ENCODE measurements at regions not wholly inside any gene's neighbourhood (a gene's known extent, or its start where the extent isn't known, plus 50 kb on each side); places are given as distances from the start of the nearest gene placed in this dataset.

DNA sequence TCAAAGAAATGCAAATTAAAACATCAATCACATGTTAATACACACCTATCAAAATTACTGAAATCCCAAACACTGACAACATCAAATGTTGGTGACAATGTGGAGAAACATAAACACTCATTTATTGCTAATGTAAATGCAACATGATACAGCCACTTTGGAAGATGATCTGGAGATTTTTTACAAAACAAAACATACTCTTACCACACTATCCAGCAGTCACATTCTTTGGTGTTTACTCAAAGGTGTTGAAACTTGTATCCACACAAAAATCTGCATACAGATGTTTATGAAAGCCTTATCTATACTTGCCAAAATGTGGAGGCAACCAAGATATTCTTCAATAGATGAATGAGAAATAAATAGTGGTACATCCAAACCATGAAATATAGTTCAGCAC, 1219.5 kb upstream of the PCDH20 start:
- H3K36me3 Mint-ChIP-seq (ENCODE audit: low read depth) = no peaks in the 10 kb centered on the region
- H3K4me1 Mint-ChIP-seq (ENCODE audit: low read depth) = no peaks in the 10 kb centered on the region
- TF ChIP-seq, protein P1, sequence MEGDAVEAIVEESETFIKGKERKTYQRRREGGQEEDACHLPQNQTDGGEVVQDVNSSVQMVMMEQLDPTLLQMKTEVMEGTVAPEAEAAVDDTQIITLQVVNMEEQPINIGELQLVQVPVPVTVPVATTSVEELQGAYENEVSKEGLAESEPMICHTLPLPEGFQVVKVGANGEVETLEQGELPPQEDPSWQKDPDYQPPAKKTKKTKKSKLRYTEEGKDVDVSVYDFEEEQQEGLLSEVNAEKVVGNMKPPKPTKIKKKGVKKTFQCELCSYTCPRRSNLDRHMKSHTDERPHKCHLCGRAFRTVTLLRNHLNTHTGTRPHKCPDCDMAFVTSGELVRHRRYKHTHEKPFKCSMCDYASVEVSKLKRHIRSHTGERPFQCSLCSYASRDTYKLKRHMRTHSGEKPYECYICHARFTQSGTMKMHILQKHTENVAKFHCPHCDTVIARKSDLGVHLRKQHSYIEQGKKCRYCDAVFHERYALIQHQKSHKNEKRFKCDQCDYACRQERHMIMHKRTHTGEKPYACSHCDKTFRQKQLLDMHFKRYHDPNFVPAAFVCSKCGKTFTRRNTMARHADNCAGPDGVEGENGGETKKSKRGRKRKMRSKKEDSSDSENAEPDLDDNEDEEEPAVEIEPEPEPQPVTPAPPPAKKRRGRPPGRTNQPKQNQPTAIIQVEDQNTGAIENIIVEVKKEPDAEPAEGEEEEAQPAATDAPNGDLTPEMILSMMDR (IDR thresholded peaks at IDR 0.05) = no peak
- peaks cover 33% of the 10 kb centered on the region for H3K9me3 Mint-ChIP-seq
- DNase-seq = no peak
- no peak overlapping the region for H3K27ac Mint-ChIP-seq
- no peaks in the 10 kb centered on the region for H3K27me3 Mint-ChIP-seq (ENCODE audit: insufficient read depth)
- no peak overlapping the region for H3K4me3 Mint-ChIP-seq

DNA sequence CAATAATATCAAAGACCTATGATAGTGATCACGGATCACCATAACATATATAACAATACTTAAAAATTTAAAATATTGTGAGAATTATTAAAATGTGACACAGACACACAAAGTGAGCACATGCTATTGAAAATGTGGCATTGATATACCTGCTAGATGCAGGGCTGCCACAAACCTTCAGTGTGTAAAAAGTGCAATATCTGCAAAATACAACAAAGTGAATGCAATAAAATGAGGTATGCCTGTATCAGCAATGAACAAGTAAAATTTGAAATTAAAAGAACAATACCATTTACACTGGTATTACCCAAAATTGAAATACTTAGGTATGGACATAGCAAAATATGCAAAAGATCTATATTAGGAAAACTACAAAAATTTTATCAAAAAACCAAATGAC, 1217.8 kb upstream of the PCDH20 start:
- H3K27me3 Mint-ChIP-seq (ENCODE audit: insufficient read depth) = no peaks in the 10 kb centered on the region
- H3K36me3 Mint-ChIP-seq (ENCODE audit: low read depth) = no peaks in the 10 kb centered on the region
- no peaks in the 10 kb centered on the region for H3K4me1 Mint-ChIP-seq (ENCODE audit: low read depth)
- TF ChIP-seq, protein P1 (IDR thresholded peaks at IDR 0.05) = no peak
- no peak for DNase-seq
- no peak overlapping the region for H3K27ac Mint-ChIP-seq
- H3K9me3 Mint-ChIP-seq = peaks cover 33% of the 10 kb centered on the region
- no peak overlapping the region for H3K4me3 Mint-ChIP-seq

GRCh38 chr13:62631619-62632018, 1216.0 kb upstream of the PCDH20 start:
- H3K9me3 Mint-ChIP-seq = peaks cover 31% of the 10 kb centered on the region
- TF ChIP-seq, protein P1 (IDR thresholded peaks at IDR 0.05) = no peak

DNA sequence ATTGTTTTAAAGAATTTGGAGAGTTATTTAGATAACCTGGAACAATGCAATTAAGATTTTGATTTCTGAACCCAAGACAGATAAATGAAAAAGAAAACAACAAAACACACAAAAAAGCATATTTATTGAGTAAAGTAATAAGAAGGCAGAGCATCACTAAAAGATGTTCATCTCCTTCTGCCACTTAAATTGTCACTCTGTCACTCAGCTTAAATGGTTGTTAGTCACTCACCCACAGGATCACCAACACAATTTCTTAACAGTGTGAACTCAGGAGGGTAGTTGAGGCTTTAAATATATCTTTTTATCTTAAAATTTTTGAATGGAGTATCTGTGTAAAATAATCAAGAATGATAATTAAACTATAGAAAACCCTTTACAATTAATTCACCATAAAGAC, 1215.5 kb upstream of the PCDH20 start:
- DNase-seq = no peak
- no peaks in the 10 kb centered on the region for H3K36me3 Mint-ChIP-seq (ENCODE audit: low read depth)
- no peaks in the 10 kb centered on the region for H3K4me1 Mint-ChIP-seq (ENCODE audit: low read depth)
- H3K9me3 Mint-ChIP-seq = peaks cover 32% of the 10 kb centered on the region
- H3K27ac Mint-ChIP-seq = no peak overlapping the region
- no peaks in the 10 kb centered on the region for H3K27me3 Mint-ChIP-seq (ENCODE audit: insufficient read depth)
- TF ChIP-seq, protein P1 (IDR thresholded peaks at IDR 0.05) = no peak
- no peak overlapping the region for H3K4me3 Mint-ChIP-seq

More at GRCh38 chr13:62631619-62632018, 1216.0 kb upstream of the PCDH20 start:
- DNase-seq = no peak
- no peaks in the 10 kb centered on the region for H3K4me1 Mint-ChIP-seq (ENCODE audit: low read depth)
- no peak overlapping the region for H3K4me3 Mint-ChIP-seq
- no peaks in the 10 kb centered on the region for H3K36me3 Mint-ChIP-seq (ENCODE audit: low read depth)
- no peaks in the 10 kb centered on the region for H3K27me3 Mint-ChIP-seq (ENCODE audit: insufficient read depth)
- H3K27ac Mint-ChIP-seq = no peak overlapping the region

GRCh38 chr13:62629618-62630017, 1214.0 kb upstream of the PCDH20 start:
- Mint-ChIP-seq H3K4me1 (ENCODE audit: low read depth) (no peaks in the 10 kb centered on the region), H3K27me3 (ENCODE audit: insufficient read depth) (no peaks in the 10 kb centered on the region), H3K36me3 (ENCODE audit: low read depth) (no peaks in the 10 kb centered on the region), H3K9me3 (peaks cover 30% of the 10 kb centered on the region), H3K27ac (no peak overlapping the region), H3K4me3 (no peak overlapping the region)
- no peak for DNase-seq
- TF ChIP-seq, protein P1 (IDR thresholded peaks at IDR 0.05) = no peak

DNA sequence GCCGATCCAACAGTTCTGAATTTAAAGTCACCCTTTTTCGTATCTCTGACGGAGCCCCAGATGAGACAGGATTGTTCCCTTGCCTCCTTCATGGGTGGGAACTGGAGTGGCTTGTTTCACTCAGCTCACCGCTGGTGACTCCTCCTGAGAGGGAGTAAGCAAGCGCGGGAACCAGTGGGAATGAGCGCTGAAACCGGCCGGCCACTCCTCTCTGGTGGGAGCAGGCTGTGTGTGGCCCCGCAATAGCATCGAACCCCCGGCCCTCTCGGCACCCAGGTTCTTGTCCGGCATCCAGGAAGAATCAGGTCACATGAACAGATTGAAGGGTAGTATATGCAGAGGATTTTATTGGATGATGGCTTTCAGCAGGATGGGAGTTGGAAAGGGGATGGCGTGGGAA, 1211.6 kb upstream of the PCDH20 start:
- Mint-ChIP-seq H3K9me3 (peaks cover 28% of the 10 kb centered on the region), H3K36me3 (ENCODE audit: low read depth) (no peaks in the 10 kb centered on the region), H3K27me3 (ENCODE audit: insufficient read depth) (no peaks in the 10 kb centered on the region), H3K4me3 (no peak overlapping the region), H3K4me1 (ENCODE audit: low read depth) (no peaks in the 10 kb centered on the region), H3K27ac (no peak overlapping the region)
- DNase-seq = no peak
- TF ChIP-seq, protein P1 (IDR thresholded peaks at IDR 0.05) = no peak
